ENCODE measurements at regions not wholly inside any gene's neighbourhood (a gene's known extent, or its start where the extent isn't known, plus 50 kb on each side); places are given as distances from the start of the nearest gene placed in this dataset.

- TF ChIP-seq POLR2A (IDR thresholded peaks at IDR 0.05) (no peak), CTCF (IDR thresholded peaks at IDR 0.05) (no peak)
- Histone ChIP-seq H3K4me3 (no peak overlapping the region), H3K4me1 (no peaks in the 10 kb centered on the region), H3K27me3 (no peaks in the 10 kb centered on the region), H3K27ac (no peak overlapping the region), H3K36me3 (ENCODE audit: low read depth, missing control alignments) (no peaks in the 10 kb centered on the region), H3K9me3 (no peaks in the 10 kb centered on the region)
- WGBS, 2 donors = 72 to 83% methylated on average over 9 of the region's 9 CpGs
- DNase-seq = peak; percentile 1
- intact Hi-C loops (cut with DNase I; ENCODE audit: low total_unique reads) = no loop called here
These were observed 213.7 kb downstream of the FOXD2 start for GRCh38 chr1:47651311-47652089.

DNA sequence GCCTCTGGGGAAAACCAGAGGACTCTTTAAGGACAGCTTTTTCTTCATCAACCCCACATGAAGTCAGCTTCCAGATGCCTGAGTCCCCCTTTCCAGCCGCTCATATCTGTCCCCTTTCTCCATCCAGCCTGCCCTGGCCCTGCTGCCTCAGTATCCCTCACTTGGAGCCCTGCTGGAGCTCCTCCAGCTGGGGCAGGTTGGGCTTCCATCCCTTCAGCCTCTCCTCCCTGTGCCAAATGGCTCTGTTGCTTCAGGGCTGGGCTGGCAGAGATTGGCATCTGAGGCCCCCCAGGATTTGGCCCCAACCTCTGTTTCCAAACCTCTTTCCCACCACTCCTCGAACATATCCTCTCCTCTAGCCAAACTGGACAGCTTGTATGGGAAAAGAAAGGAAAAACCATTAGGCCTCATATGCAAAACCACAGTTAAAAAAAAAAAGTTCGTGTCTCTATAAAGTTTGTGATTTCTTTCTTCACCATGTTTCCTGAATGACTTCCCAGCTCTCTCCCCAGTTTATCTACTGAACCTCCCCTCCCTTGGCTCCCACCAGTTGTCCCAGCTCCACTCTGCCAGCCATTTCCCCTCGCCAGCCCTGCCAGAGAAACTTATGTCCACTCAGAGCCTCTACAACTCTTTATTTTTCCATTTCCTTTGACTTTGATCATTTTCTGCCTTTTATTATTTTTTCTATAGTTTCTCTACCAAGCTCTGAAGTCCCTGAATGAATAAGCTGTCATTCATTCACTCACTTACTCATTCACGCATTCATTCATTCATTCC, 217.9 kb downstream of the FOXD2 start:
- no peaks in the 10 kb centered on the region for H3K27me3 ChIP-seq
- H3K4me3 ChIP-seq = no peak overlapping the region
- no peaks in the 10 kb centered on the region for H3K4me1 ChIP-seq
- no peaks in the 10 kb centered on the region for H3K36me3 ChIP-seq (ENCODE audit: low read depth, missing control alignments)
- TF ChIP-seq CTCF (IDR thresholded peaks at IDR 0.05) = no peak
- TF ChIP-seq POLR2A (IDR thresholded peaks at IDR 0.05) = no peak
- intact Hi-C loops (cut with DNase I; ENCODE audit: low total_unique reads) = no loop called here
- WGBS, 2 donors = 71 to 84% methylated on average over 5 of the region's 5 CpGs
- DNase-seq = peak; percentile 6
- H3K27ac ChIP-seq = peak overlapping the region in 1 of 2 donors; percentile 50
- no peaks in the 10 kb centered on the region for H3K9me3 ChIP-seq

DNA sequence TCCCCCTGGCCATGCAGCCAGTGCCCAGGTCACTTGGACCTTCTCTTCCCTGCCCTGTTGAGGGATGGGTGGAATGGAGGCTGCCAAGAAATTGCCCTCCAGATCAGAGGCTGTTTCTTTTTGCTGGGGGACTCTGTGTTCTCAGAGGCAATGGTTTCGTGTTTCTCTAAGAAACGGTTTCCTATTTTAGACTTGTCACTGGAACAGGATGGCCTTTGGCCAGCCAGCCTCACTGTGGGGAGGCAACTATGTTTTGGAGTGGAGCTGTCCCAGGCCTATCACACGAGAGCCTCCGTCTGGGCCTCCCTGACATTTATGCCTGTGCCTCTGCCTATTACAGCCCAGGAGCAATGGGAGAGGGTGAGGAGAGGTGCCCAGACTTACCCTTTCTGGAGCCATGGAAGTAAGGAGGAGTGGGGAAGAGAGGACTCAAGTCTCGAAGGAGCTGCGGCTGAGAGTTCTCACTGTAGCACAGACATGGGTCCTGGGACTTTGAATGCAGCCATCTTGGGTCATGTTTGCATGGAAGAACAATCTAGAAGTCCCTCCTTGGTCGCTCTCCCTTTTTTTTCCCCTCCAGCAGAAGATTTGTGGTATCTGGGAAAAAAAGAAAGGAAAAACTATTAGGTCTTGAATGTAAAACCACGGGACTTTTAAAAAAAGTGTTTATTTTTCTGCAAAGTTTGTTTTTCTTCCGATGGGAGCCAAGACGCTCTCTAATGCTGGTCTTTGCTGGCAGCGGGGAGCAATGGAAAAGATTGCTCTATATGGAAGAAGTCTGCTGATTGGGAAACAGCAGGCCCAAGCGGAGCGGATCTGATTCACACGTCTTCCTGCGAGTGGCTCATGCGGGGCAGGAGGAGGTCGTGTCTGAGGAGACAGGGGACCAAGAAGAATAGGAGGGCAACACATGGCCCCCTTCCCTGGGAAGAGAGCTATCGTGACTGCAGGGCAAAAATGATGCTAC, 219.2 kb downstream of the FOXD2 start:
- Histone ChIP-seq H3K27ac (peak overlapping the region; percentile 12 to 52), H3K36me3 (ENCODE audit: low read depth, missing control alignments) (no peaks in the 10 kb centered on the region), H3K27me3 (no peaks in the 10 kb centered on the region), H3K4me3 (no peak overlapping the region), H3K9me3 (no peaks in the 10 kb centered on the region), H3K4me1 (no peaks in the 10 kb centered on the region)
- intact Hi-C loops (cut with DNase I; ENCODE audit: low total_unique reads) = no loop called here
- 64 to 74% methylated on average over 18 of the region's 18 CpGs for WGBS, 2 donors
- TF ChIP-seq CTCF (IDR thresholded peaks at IDR 0.05) (no peak), POLR2A (IDR thresholded peaks at IDR 0.05) (no peak)
- DNase-seq = peak; percentile 33

DNA sequence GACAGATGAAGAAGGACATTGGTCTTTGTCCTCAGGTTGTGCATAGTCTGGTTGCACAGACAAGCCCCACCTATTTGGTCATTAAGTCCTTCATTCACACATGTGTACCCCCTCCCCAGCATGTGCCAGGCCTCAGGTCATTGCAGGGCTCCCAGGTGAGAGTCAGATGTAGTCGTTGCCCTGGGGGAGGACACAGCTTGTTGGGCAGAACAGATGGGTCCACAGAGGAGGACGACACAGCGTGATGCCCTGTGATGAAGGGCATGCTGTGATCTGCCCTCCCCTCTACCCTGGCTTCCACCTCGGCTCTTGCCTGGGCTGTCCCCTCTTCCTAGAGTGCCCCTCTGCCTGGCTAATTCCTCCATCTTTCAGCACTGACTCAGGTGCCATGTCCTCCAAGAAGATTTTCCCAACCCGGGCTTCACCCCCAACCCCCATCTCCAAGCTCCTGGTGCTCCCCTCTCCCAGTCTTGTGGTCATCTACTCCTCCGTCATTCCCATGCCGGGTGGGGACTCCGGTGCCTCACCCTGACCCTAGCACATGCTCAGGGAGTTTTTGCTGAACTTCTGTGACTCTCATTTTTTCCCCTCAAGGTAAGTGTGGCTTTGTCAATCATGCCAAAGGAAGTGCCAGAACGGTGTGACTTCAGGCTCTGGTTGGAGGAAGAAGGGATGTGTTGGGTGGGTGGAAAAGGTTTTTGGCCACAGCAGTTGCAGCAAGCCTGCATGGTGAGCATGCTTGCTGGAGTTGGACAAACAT, 220.5 kb downstream of the FOXD2 start:
- Histone ChIP-seq H3K9me3 (no peaks in the 10 kb centered on the region), H3K27ac (no peak overlapping the region), H3K4me3 (no peak overlapping the region), H3K36me3 (ENCODE audit: low read depth, missing control alignments) (no peaks in the 10 kb centered on the region), H3K4me1 (no peaks in the 10 kb centered on the region), H3K27me3 (no peaks in the 10 kb centered on the region)
- no peak for TF ChIP-seq POLR2A (IDR thresholded peaks at IDR 0.05)
- peak; percentile 7 for DNase-seq
- intact Hi-C loops (cut with DNase I; ENCODE audit: low total_unique reads) = no loop called here
- WGBS, 2 donors = 95% methylated on average over 9 of the region's 9 CpGs
